ENCODE measurements at regions not wholly inside any gene's neighbourhood (a gene's known extent, or its start where the extent isn't known, plus 50 kb on each side); places are given as distances from the start of the nearest gene placed in this dataset.

- H3K36me3 ChIP-seq = no peaks in the 10 kb centered on the region
- no peak overlapping the region for H3K27ac ChIP-seq
- TF ChIP-seq CTCF (IDR thresholded peaks at IDR 0.05) (no peak), POLR2A (IDR thresholded peaks at IDR 0.05) (no peak), EP300 (IDR thresholded peaks at IDR 0.05) (no peak)
- no peak for DNase-seq
- H3K27me3 ChIP-seq = no peaks in the 10 kb centered on the region
- no peak overlapping the region for H3K4me3 ChIP-seq
- H3K9me3 ChIP-seq = no peaks in the 10 kb centered on the region
- H3K4me1 ChIP-seq (ENCODE audit: insufficient read depth) = no peaks in the 10 kb centered on the region
- 71 to 81% (median 75%) methylated on average over 5 of the region's 5 CpGs for WGBS, 3 donors
- intact Hi-C loops (cut with DNase I) = no loop called here
Observed at GRCh38 chrX:39616098-39616729, 481.5 kb downstream of the BCOR start.

- H3K36me3 ChIP-seq = no peaks in the 10 kb centered on the region
- no peak for DNase-seq
- H3K4me1 ChIP-seq (ENCODE audit: insufficient read depth) = no peaks in the 10 kb centered on the region
- H3K27ac ChIP-seq = no peak overlapping the region
- H3K9me3 ChIP-seq = no peaks in the 10 kb centered on the region
- intact Hi-C loops (cut with DNase I) = no loop called here
- no peak overlapping the region for H3K4me3 ChIP-seq
- TF ChIP-seq POLR2A (IDR thresholded peaks at IDR 0.05) (no peak), CTCF (IDR thresholded peaks at IDR 0.05) (no peak), EP300 (IDR thresholded peaks at IDR 0.05) (no peak)
- WGBS, 3 donors = 79 to 86% (median 81%) methylated on average over 8 of the region's 8 CpGs
- no peaks in the 10 kb centered on the region for H3K27me3 ChIP-seq
Observed at GRCh38 chrX:39616731-39617130, 481.0 kb downstream of the BCOR start.

GRCh38 chrX:39618178-39618577 is 479.6 kb downstream of the BCOR start:
- intact Hi-C loops (cut with DNase I) = no loop called here
- H3K9me3 ChIP-seq = no peaks in the 10 kb centered on the region
- H3K27ac ChIP-seq = no peak overlapping the region
- H3K36me3 ChIP-seq = no peaks in the 10 kb centered on the region
- H3K4me1 ChIP-seq (ENCODE audit: insufficient read depth) = no peaks in the 10 kb centered on the region
- no peak overlapping the region for H3K4me3 ChIP-seq
- DNase-seq = no peak
- no peaks in the 10 kb centered on the region for H3K27me3 ChIP-seq
- WGBS, 3 donors = 86 to 93% (median 90%) methylated on average over 1 of the region's 1 CpG
- no peak for TF ChIP-seq POLR2A (IDR thresholded peaks at IDR 0.05)
- TF ChIP-seq EP300 (IDR thresholded peaks at IDR 0.05) = no peak
- TF ChIP-seq CTCF (IDR thresholded peaks at IDR 0.05) = no peak

GRCh38 chrX:39619182-39620009 is 478.4 kb downstream of the BCOR start:
- intact Hi-C loops (cut with DNase I) = no loop called here
- H3K9me3 ChIP-seq = no peaks in the 10 kb centered on the region
- no peak overlapping the region for H3K4me3 ChIP-seq
- H3K4me1 ChIP-seq (ENCODE audit: insufficient read depth) = no peaks in the 10 kb centered on the region
- H3K36me3 ChIP-seq = no peaks in the 10 kb centered on the region
- no peaks in the 10 kb centered on the region for H3K27me3 ChIP-seq
- TF ChIP-seq CTCF (IDR thresholded peaks at IDR 0.05) = no peak
- no peak for TF ChIP-seq POLR2A (IDR thresholded peaks at IDR 0.05)
- TF ChIP-seq EP300 (IDR thresholded peaks at IDR 0.05) = no peak
- no peak for DNase-seq
- no peak overlapping the region for H3K27ac ChIP-seq
- 41 to 50% (median 44%) methylated on average over 7 of the region's 7 CpGs for WGBS, 3 donors

All from ovary (tissue), 7 donors.